OCI-LY3 (cell line): ENCODE measurements at regions not wholly inside any gene's neighbourhood (a gene's known extent, or its start where the extent isn't known, plus 50 kb on each side); places are given as distances from the start of the nearest gene placed in this dataset.

Experiments used
- H2AFZ ChIP-seq: fragments of 200-600, 300-600 bp; shearing (Covaris generic); 2 replicates; pipeline ENCODE4 v1.6.0; 2014; ENCODE audit warnings: antibody characterized with exemption, low read depth, low read length
- H3K27ac ChIP-seq: fragments of 200-600, 300-600 bp; sonication (generic); 2 replicates; pipeline ENCODE4 v1.5.1; 2014; ENCODE audit warnings: mild to moderate bottlenecking, low read length, moderate library complexity, mixed read lengths
- H3K27me3 ChIP-seq: fragments of 200-600, 300-600 bp; sonication (generic); 2 replicates; pipeline ENCODE4 v1.6.1; 2014; ENCODE audit warnings: low read depth, low read length, mixed read lengths
- H3K36me3 ChIP-seq: fragments of 200-600, 300-600 bp; sonication (generic); replicated peaks from 2 replicates; pipeline ENCODE3; 2014; ENCODE audit warnings: low read depth, low read length, mixed read lengths
- H3K4me1 ChIP-seq: fragments of 300-600, 200-600 bp; sonication (generic); 2 replicates; pipeline ENCODE4 v1.6.1; 2014; ENCODE audit warnings: low read length, mixed read lengths
- H3K4me2 ChIP-seq: fragments of 200-600, 300-600 bp; sonication (generic); 2 replicates; pipeline ENCODE4 v1.6.1; 2014; ENCODE audit warnings: low read length, mixed read lengths
- H3K4me3 ChIP-seq: fragments of 300-600, 200-600 bp; sonication (generic); 2 replicates; pipeline ENCODE4 v1.5.1; 2014; ENCODE audit warnings: antibody characterized with exemption, mild to moderate bottlenecking, low read length, moderate library complexity
- H3K79me2 ChIP-seq: fragments of 300-600, 200-600 bp; shearing (Covaris generic); 2 replicates; pipeline ENCODE4 v1.6.1; 2014; ENCODE audit warnings: mild to moderate bottlenecking, low read length, mixed read lengths
- H3K9ac ChIP-seq: fragments of 300-600, 200-600 bp; shearing (Covaris generic); 2 replicates; pipeline ENCODE4 v1.6.0; 2014; ENCODE audit warnings: mild to moderate bottlenecking, low read length, moderate library complexity
- H3K9me3 ChIP-seq: fragments of 200-600, 300-600 bp; shearing (Covaris generic); 2 replicates; pipeline ENCODE4 v1.6.1; 2014; ENCODE audit warnings: low read length, mixed read lengths; ENCODE audit not compliant: insufficient read depth
- H4K20me1 ChIP-seq: fragments of 200-600, 300-600 bp; sonication (generic); 2 replicates; pipeline ENCODE4 v1.6.1; 2016; ENCODE audit warnings: low read length, mixed read lengths; ENCODE audit not compliant: insufficient read depth
- CTCF ChIP-seq: fragments of 200-600, 300-600 bp; sonication (generic); IDR thresholded peaks from 2 replicates; pipeline ENCODE4 v1.5.1; 2014; ENCODE audit warnings: antibody characterized with exemption, low read length, low read depth
- EZH2phosphoT487 ChIP-seq: fragments of 200-600 bp; shearing (Covaris generic); IDR thresholded peaks from 2 replicates; pipeline ENCODE4 v1.6.1; 2018; ENCODE audit warnings: antibody characterized with exemption, mixed run types, low read depth

- H3K4me1 ChIP-seq = peaks cover 16% of the 10 kb centered on the region
- TF ChIP-seq CTCF (no peak), EZH2phosphoT487 (no peak)
Observed at GRCh38 chr6:87822011-87822410, 120.0 kb upstream of the AKIRIN2 start.

GRCh38 chr6:87820343-87820984, 118.4 kb upstream of the AKIRIN2 start:
- no peaks in the 10 kb centered on the region for H3K36me3 ChIP-seq
- H2AFZ ChIP-seq = no peak overlapping the region
- no peak overlapping the region for H3K4me3 ChIP-seq
- H3K9me3 ChIP-seq = no peaks in the 10 kb centered on the region
- no peak overlapping the region for H3K27ac ChIP-seq
- H3K4me2 ChIP-seq = no peak overlapping the region
- H3K79me2 ChIP-seq = no peaks in the 10 kb centered on the region
- H3K27me3 ChIP-seq = no peaks in the 10 kb centered on the region
- no peaks in the 10 kb centered on the region for H4K20me1 ChIP-seq
- no peak overlapping the region for H3K9ac ChIP-seq
- H3K4me1 ChIP-seq = peaks cover 7% of the 10 kb centered on the region
- TF ChIP-seq EZH2phosphoT487 = no peak
- TF ChIP-seq CTCF = no peak

More at GRCh38 chr6:87822011-87822410, 120.0 kb upstream of the AKIRIN2 start:
- H2AFZ ChIP-seq = no peak overlapping the region
- no peak overlapping the region for H3K9ac ChIP-seq
- no peaks in the 10 kb centered on the region for H3K9me3 ChIP-seq
- H3K4me2 ChIP-seq = no peak overlapping the region
- H3K27ac ChIP-seq = no peak overlapping the region
- H3K27me3 ChIP-seq = no peaks in the 10 kb centered on the region
- no peak overlapping the region for H3K4me3 ChIP-seq
- no peaks in the 10 kb centered on the region for H3K36me3 ChIP-seq
- H3K79me2 ChIP-seq = no peaks in the 10 kb centered on the region
- H4K20me1 ChIP-seq = no peaks in the 10 kb centered on the region

DNA sequence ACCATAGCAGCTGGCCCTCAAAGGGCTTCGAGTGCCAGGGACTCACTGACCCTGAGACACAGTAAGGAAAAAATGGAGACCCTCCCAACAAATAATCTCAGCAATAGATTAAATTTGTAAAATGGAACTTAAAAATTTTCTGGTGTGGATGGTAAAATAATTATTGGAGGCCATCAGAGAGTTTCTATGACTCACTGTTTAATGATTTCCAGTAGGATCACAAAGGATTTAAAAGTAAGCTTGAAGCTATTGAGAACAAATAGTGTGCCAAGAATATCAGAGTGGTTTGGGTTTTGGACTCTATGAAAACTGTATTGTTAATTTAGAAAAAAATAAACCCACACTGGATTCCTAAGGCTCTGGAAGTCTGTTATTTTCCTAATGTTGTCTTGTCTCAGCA, 115.2 kb upstream of the AKIRIN2 start:
- Histone ChIP-seq H3K9me3 (no peaks in the 10 kb centered on the region), H3K4me2 (no peak overlapping the region), H3K27me3 (no peaks in the 10 kb centered on the region), H3K9ac (no peak overlapping the region), H3K4me1 (no peaks in the 10 kb centered on the region), H4K20me1 (no peaks in the 10 kb centered on the region), H3K36me3 (no peaks in the 10 kb centered on the region), H3K27ac (no peak overlapping the region), H3K4me3 (no peak overlapping the region), H2AFZ (no peak overlapping the region), H3K79me2 (no peaks in the 10 kb centered on the region)
- TF ChIP-seq EZH2phosphoT487 (no peak), CTCF (no peak)

DNA sequence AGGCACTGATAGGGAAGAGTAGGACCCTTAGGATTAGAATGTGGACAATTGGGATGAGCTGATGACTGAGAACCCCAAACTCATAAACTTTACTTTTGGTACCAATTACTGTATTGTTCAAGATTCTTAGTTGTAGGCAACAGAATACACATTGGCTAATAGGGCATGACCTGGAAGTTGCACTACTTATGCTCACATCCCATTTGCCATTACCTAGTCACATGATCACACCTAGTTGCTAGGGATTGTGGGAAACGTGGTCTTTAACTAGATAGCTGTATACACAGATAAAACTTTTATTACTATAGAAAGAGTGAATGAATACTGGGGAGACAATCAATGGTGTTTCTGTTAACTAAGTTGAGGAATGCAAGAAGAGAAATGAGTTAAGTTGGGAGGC, 113.4 kb upstream of the AKIRIN2 start:
- TF ChIP-seq CTCF = no peak
- no peaks in the 10 kb centered on the region for H3K9me3 ChIP-seq
- no peaks in the 10 kb centered on the region for H3K79me2 ChIP-seq
- H3K27ac ChIP-seq = no peak overlapping the region
- no peak overlapping the region for H3K4me3 ChIP-seq
- no peak overlapping the region for H3K9ac ChIP-seq
- no peaks in the 10 kb centered on the region for H3K36me3 ChIP-seq
- H4K20me1 ChIP-seq = no peaks in the 10 kb centered on the region
- no peak overlapping the region for H3K4me2 ChIP-seq
- H2AFZ ChIP-seq = no peak overlapping the region
- H3K27me3 ChIP-seq = no peaks in the 10 kb centered on the region
- H3K4me1 ChIP-seq = no peaks in the 10 kb centered on the region
